Spleen (tissue), 11 donors: ENCODE measurements at regions not wholly inside any gene's neighbourhood (a gene's known extent, or its start where the extent isn't known, plus 50 kb on each side); places are given as distances from the start of the nearest gene placed in this dataset.

Source experiments
- DNase-seq: peaks from one replicate; pipeline ENCODE4 v3.0.0-alpha.2; 2020
- H3K27ac ChIP-seq, 8 donors: fragments of 200-600 bp; sonication (generic) in 7 of 8; 1 replicate in 4 of 8; 2 replicates in 4 of 8; pipeline versions ENCODE4 v1.5.0 to v1.8.0; 2016 to 2021; ENCODE audit warnings: inconsistent platforms in 4 of 8, mild to moderate bottlenecking in 4 of 8, moderate library complexity in 1 of 8
- H3K27me3 ChIP-seq, 7 donors: fragments of 200-600 bp; sonication (generic) in 6 of 7; replicated peaks in 1 of 7; 1 replicate in 4 of 7; 2 replicates in 3 of 7; pipeline versions ENCODE4 v1.5.0 to v1.8.0; 2016 to 2021; ENCODE audit warnings: inconsistent platforms in 3 of 7, mild to moderate bottlenecking in 1 of 7
- H3K36me3 ChIP-seq, 6 donors: fragments of 200-600 bp; sonication (generic) in 5 of 6; 1 replicate in 4 of 6; 2 replicates in 2 of 6; pipeline versions ENCODE4 v1.5.0 to v1.8.0; 2016 to 2021; ENCODE audit warnings: inconsistent platforms in 2 of 6
- H3K4me1 ChIP-seq, 6 donors: fragments of 200-600 bp; sonication (generic) in 5 of 6; 1 replicate in 3 of 6; 2 replicates in 3 of 6; pipeline versions ENCODE4 v1.5.0 to v1.8.0; 2016 to 2021; ENCODE audit warnings: inconsistent platforms in 3 of 6
- H3K4me3 ChIP-seq, 8 donors: fragments of 200-600 bp; sonication (generic) in 7 of 8; 1 replicate in 4 of 8; 2 replicates in 4 of 8; pipeline versions ENCODE4 v1.5.0 to v1.8.0; 2016 to 2021; ENCODE audit warnings: inconsistent platforms in 4 of 8, mild to moderate bottlenecking in 4 of 8, moderate library complexity in 2 of 8
- H3K9me3 ChIP-seq, 8 donors: fragments of 200-600 bp; sonication (generic) in 7 of 8; 1 replicate in 4 of 8; 2 replicates in 4 of 8; pipeline versions ENCODE4 v1.5.0 to v1.8.0; 2016 to 2021; ENCODE audit warnings: inconsistent platforms in 4 of 8
- CTCF ChIP-seq, 11 experiments: fragments of 200-600 bp in 7 of 11; fragments of 450-650 bp in 4 of 11; sonication (generic) in 4 of 11; IDR thresholded peaks in 8 of 11; conservative IDR thresholded peaks in 3 of 11; 1 replicate in 7 of 11; 2 replicates in 4 of 11; pipeline versions ENCODE4 v1.4.0 to v1.8.0; 2016 to 2021; ENCODE audit warnings: antibody characterized with exemption in 11 of 11, inconsistent platforms in 4 of 11, mild to moderate bottlenecking in 1 of 11
- POLR2A ChIP-seq, 3 donors: fragments of 450-650 bp; IDR thresholded peaks; one replicate each; pipeline ENCODE4 v1.5.1; 2017; ENCODE audit warnings: antibody characterized with exemption in 3 of 3, mild to moderate bottlenecking in 1 of 3
- POLR2AphosphoS5 ChIP-seq, 3 donors: sonication (generic); formaldehyde crosslinking; IDR thresholded peaks; one replicate each; pipeline ENCODE4 v1.5.1; 2017; ENCODE audit warnings: antibody characterized with exemption in 3 of 3
- WGBS, 5 donors: extraction: QIAGEN DNeasy Blood & Tissue Kit in 3 of 5; methylation state at CpG; one replicate each; pipeline versions ENCODE4 v1.1.5 to v1.1.7; 2013 to 2018; 5-methylcytosine and 5-hydroxymethylcytosine counted together
- intact Hi-C: fragments of 100-400 bp; cut with DNase I; formaldehyde crosslinking; loops from one replicate; pipeline ENCODE4 v1.15.0; 2023; ENCODE audit warnings: low total_unique reads
- donor health status: healthy with polysubstance abuse.
- donor health status: DM: no; HTN: no; CAD: no; lungs with moderate emphysema.
- donor health status: DM: no; HTN: no; CAD: no.
- donor health status: Bipolar disorder and iron deficiency.
- donor health status: healthy.
- donor health status: DM: no; HTN: no; CAD: no.
- donor health status: DM: yes; HTN: yes; CAD: no.

GRCh38 chr3:132239587-132239986 is 77.6 kb upstream of the ACP3 start:
- Histone ChIP-seq H3K4me1 (no peaks in the 10 kb centered on the region), H3K27ac (no peak overlapping the region), H3K4me3 (no peak overlapping the region), H3K9me3 (no peaks in the 10 kb centered on the region), H3K36me3 (no peaks in the 10 kb centered on the region), H3K27me3 (peaks cover 0 to 20% (median 0%) of the 10 kb centered on the region in 7 donors)
- no peak for TF ChIP-seq CTCF (IDR thresholded peaks at IDR 0.05 in 8 of 11, conservative IDR thresholded peaks at IDR 0.05 in 3 of 11)
- no peak for TF ChIP-seq POLR2AphosphoS5 (IDR thresholded peaks at IDR 0.05)
- no peak for TF ChIP-seq POLR2A (IDR thresholded peaks at IDR 0.05)
- intact Hi-C loops: no loop called here
- no peak for DNase-seq

GRCh38 chr3:132241776-132242514 is 75.3 kb upstream of the ACP3 start:
- Histone ChIP-seq H3K4me1 (no peaks in the 10 kb centered on the region), H3K27me3 (peaks cover 0 to 20% (median 0%) of the 10 kb centered on the region in 7 donors), H3K4me3 (no peak overlapping the region), H3K27ac (peak overlapping the region in 2 of 8 donors; percentile 31 to 40), H3K36me3 (no peaks in the 10 kb centered on the region), H3K9me3 (no peaks in the 10 kb centered on the region)
- DNase-seq: no peak
- intact Hi-C loops: no loop called here
- WGBS, 5 donors: 55 to 82% (median 66%) methylated on average over 3 of the region's 3 CpGs
- no peak for TF ChIP-seq POLR2AphosphoS5 (IDR thresholded peaks at IDR 0.05)
- TF ChIP-seq POLR2A (IDR thresholded peaks at IDR 0.05): no peak
- no peak for TF ChIP-seq CTCF (IDR thresholded peaks at IDR 0.05 in 8 of 11, conservative IDR thresholded peaks at IDR 0.05 in 3 of 11)

- no peak for DNase-seq
- Histone ChIP-seq H3K36me3 (no peaks in the 10 kb centered on the region), H3K27me3 (peaks cover 0 to 20% (median 0%) of the 10 kb centered on the region in 7 donors), H3K4me1 (no peaks in the 10 kb centered on the region), H3K4me3 (no peak overlapping the region), H3K27ac (peak overlapping the region in 3 of 8 donors; percentile 31 to 51 (median 40)), H3K9me3 (no peaks in the 10 kb centered on the region)
- TF ChIP-seq CTCF (IDR thresholded peaks at IDR 0.05 in 8 of 11, conservative IDR thresholded peaks at IDR 0.05 in 3 of 11) (no peak), POLR2A (IDR thresholded peaks at IDR 0.05) (no peak), POLR2AphosphoS5 (IDR thresholded peaks at IDR 0.05) (no peak)
- WGBS, 5 donors: 32 to 49% (median 37%) methylated on average over 3 of the region's 3 CpGs
- intact Hi-C loops: no loop called here
Observed at GRCh38 chr3:132242790-132243189, 74.4 kb upstream of the ACP3 start.

GRCh38 chr3:132245552-132246142 is 71.6 kb upstream of the ACP3 start:
- intact Hi-C loops: no loop called here
- WGBS, 5 donors: 37 to 51% (median 41%) methylated on average over 3 of the region's 3 CpGs
- H3K9me3 ChIP-seq: no peaks in the 10 kb centered on the region
- no peak for TF ChIP-seq POLR2AphosphoS5 (IDR thresholded peaks at IDR 0.05)
- TF ChIP-seq POLR2A (IDR thresholded peaks at IDR 0.05): no peak
- TF ChIP-seq CTCF (IDR thresholded peaks at IDR 0.05 in 8 of 11, conservative IDR thresholded peaks at IDR 0.05 in 3 of 11): no peak
- DNase-seq: no peak
- no peaks in the 10 kb centered on the region for H3K4me1 ChIP-seq
- H3K4me3 ChIP-seq: no peak overlapping the region
- no peak overlapping the region for H3K27ac ChIP-seq
- peaks cover 0 to 6% (median 0%) of the 10 kb centered on the region in 7 donors for H3K27me3 ChIP-seq
- no peaks in the 10 kb centered on the region for H3K36me3 ChIP-seq
